Neural progenitor cell (in vitro differentiated cells): ENCODE measurements at regions not wholly inside any gene's neighbourhood (a gene's known extent, or its start where the extent isn't known, plus 50 kb on each side); places are given as distances from the start of the nearest gene placed in this dataset.

Experiments used
- EZH2 ChIP-seq: fragments of 200-600 bp; sonication (generic); IDR thresholded peaks from 2 replicates; pipeline ENCODE4 v1.6.1; 2017; ENCODE audit warnings: antibody characterized with exemption, mild to moderate bottlenecking, moderate library complexity
- EZH2phosphoT487 ChIP-seq: fragments of 200-600 bp; sonication (generic); IDR thresholded peaks from 2 replicates; pipeline ENCODE4 v1.6.1; 2017; ENCODE audit warnings: antibody characterized with exemption
- TF ChIP-seq, protein P1 (sequence below): fragments of 200-600 bp; sonication (generic); IDR thresholded peaks from 2 replicates; pipeline ENCODE4 v1.5.1; 2017; ENCODE audit warnings: antibody characterized with exemption, mild to moderate bottlenecking

DNA sequence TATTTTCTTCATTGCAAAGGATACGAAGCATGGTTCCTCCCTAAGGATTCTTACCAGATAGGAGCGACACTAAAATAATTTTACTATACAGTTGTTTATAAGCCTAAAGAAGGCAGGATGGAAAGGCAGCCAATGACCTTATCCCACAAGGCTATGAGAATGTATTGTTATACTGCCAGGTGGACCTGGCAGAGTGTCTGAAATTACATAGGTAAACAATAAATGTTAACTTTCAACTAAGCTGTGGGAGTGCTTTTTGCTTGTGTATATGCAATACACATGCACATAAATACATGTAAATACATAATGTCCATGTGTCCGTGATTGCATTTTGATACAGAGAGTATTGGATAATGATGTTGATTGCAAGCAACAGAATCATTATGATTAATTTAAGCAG lies 850.6 kb downstream of the CENPC start:
- TF ChIP-seq, protein P1, sequence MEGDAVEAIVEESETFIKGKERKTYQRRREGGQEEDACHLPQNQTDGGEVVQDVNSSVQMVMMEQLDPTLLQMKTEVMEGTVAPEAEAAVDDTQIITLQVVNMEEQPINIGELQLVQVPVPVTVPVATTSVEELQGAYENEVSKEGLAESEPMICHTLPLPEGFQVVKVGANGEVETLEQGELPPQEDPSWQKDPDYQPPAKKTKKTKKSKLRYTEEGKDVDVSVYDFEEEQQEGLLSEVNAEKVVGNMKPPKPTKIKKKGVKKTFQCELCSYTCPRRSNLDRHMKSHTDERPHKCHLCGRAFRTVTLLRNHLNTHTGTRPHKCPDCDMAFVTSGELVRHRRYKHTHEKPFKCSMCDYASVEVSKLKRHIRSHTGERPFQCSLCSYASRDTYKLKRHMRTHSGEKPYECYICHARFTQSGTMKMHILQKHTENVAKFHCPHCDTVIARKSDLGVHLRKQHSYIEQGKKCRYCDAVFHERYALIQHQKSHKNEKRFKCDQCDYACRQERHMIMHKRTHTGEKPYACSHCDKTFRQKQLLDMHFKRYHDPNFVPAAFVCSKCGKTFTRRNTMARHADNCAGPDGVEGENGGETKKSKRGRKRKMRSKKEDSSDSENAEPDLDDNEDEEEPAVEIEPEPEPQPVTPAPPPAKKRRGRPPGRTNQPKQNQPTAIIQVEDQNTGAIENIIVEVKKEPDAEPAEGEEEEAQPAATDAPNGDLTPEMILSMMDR = no peak
- TF ChIP-seq EZH2phosphoT487 (no peak), EZH2 (no peak)
